ENCODE measurements at regions not wholly inside any gene's neighbourhood (a gene's known extent, or its start where the extent isn't known, plus 50 kb on each side); places are given as distances from the start of the nearest gene placed in this dataset.

DNA sequence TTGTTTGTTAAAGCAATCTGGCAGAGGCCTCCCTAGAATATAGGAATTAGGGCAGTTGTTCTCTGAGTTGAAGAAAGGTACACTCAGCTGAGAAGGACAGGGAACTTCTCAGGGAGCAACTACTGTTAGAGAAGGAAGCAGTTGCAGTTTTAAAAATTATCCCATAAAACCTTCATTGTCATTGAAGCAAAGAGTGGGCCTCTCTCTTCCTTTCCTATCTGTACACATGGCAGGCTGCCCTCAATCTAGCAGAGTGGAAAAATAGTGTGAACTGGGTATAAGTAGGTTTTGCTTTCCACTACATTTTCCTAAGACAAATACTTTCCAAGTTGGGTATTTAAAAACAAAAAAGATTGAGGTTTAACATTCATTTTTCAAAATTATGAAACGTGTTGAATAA is 236.7 kb upstream of the KLF14 start:
- DNase-seq = no peak

- no peak for DNase-seq
Observed at GRCh38 chr7:130971297-130971696, 237.3 kb upstream of the KLF14 start.

- no peak for DNase-seq
Observed at GRCh38 chr7:130972201-130972600, 238.2 kb upstream of the KLF14 start.

DNA sequence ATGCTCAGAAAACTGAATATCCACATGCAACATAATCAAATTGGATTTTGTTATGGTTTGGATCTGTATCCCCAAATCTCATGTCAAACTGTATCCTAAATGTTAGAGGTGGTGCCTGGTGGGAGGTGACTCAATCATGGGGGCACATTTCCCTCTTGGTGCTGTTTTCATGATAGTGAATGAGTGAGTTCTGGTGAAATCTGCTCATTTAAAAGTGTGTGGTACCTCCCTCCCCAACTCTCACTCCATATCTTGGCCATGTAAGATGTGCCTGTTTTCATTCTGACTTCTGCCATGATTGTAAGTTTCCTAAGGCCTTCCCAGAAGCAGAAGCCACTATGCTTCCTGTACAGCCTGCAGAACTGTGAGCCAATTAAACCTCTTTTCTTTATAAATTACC is 239.6 kb upstream of the KLF14 start:
- DNase-seq = no peak

- no peak for DNase-seq
Observed at GRCh38 chr7:130974169-130974568, 240.2 kb upstream of the KLF14 start.

DNA sequence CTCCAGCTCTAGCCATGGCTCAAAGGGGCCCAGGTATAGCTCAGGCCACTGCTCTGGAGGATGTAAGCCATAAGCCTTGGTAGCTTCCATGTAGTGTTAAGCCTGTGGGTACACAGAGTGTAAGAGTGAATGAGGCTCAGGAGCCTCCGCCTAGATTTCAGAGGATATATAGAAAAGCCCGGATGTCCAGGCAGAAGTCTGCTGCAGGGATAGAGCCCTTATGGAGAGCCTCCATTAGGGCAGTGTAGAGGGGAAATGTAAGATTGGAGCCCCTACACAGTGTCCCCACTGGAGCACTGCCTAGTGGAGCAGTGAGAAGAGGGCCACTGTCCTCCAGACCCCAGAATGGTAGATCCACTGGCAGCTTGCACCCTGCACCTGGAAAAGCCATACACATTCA is 240.8 kb upstream of the KLF14 start:
- no peak for DNase-seq

DNA sequence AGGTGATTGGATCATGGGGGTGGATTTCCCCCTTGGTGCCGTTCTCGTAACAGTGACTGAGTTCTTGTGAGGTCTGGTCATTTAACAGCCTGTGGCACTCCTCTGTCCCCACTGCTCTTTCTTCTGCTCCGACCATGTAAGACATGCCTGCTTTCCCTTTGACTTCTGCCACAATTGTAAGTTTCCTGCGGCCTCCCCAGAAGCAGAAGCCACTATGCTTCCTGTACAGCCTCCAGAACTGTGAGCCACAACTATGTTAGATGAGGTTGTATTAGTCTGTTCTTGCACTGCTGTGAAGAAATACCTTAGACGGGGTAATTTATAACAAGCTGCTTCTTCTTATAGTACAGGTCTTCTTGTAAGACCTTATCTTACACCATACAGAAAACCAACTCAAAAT is 241.7 kb upstream of the KLF14 start:
- DNase-seq = no peak

GRCh38 chr7:130982160-130982638 is 248.2 kb upstream of the KLF14 start:
- no peak for DNase-seq

- DNase-seq = no peak
Observed at GRCh38 chr7:130982651-130983050, 248.6 kb upstream of the KLF14 start.

GRCh38 chr7:130985361-130985760 is 251.4 kb upstream of the KLF14 start:
- no peak for DNase-seq

- DNase-seq = no peak
Observed at GRCh38 chr7:130986261-130986690, 252.3 kb upstream of the KLF14 start.

GRCh38 chr7:130987092-130987491 is 253.1 kb upstream of the KLF14 start:
- DNase-seq = no peak

DNA sequence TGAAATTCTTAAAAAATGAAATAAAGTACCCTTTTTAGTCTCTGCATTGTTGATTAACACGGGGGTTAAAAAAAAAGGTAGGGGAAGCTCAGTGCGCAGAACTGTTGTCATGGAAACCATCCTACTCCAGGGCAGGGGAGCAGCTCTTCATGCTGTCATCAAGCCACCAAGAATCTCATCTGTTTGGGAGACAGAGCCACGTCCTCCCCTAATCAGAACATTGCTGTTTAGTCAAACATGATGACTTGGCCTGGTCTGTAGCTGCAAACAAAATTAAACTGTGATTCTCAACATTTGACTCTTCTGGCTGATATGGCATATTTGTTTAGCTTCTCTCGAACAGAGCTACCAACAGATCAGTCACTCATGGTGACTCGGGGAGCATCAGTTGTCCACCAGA is 254.4 kb upstream of the KLF14 start:
- DNase-seq = no peak

DNA sequence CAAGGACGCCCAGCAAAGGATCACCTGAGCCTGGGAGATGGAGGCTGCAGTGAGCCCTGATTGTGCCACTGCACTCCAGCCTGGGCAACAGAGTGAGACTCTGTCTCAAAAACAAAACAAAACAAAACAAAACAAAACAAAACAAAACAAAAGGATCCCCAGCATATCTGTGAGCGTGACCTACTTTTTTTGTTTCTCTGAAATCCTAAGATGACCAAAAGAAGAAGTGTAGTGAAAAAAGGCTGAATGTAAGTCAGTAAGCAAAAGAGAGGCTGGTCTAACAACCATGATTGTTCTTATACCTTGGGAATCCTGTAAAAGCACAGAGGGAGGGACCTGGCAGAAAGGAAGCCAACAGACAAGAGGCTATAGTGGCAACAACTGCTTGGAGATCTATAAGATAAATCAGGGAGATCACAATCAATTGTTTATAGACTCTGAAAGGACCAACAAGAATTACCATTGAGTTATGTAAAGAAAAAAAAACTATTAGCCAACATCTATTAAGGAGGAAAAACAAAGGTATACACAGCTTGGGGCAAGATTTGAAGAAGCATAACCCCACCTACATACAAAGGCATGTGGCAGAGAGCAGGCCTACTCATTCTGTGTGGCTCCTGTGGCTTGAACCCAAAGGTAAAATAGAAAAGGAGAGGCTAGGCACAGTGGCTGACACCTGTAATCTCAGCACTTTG is 255.2 kb upstream of the KLF14 start:
- DNase-seq = no peak

GRCh38 chr7:130990178-130990832 is 256.3 kb upstream of the KLF14 start:
- DNase-seq = no peak

DNA sequence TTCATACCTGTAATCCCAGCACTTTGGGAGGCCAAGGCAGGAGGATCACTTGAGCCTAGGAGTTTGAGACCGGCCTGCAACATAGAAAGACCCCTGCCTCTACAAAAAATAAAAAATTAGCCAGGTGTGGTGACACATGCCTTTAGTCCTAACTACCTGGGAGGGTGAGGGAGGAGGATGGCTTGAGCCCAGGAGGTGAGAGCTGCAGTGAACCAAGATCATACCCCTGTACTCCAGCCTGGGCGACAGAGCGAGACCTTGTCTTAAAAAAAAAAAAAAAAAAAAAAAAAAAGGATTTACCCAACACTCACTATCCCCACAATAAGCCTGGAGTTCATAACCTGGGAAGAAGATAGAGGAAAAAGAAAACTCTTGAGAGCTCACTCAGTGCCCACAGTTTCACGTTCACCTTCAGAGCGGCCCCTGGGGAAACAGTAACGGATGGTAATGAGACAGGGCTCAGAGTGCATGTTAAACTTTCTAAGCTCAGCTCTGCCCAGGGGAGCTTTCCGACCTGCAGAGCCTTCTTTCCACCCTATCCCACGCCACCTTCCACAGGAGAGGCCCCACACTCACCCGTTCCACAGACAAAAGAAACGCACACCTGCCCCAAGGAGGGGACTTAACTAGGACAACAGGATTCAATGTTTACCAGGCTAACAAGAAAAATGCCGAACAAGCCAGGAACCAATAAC is 259.8 kb upstream of the KLF14 start:
- no peak for DNase-seq

- DNase-seq = no peak
Observed at GRCh38 chr7:130994378-130995115, 260.5 kb upstream of the KLF14 start.

- DNase-seq = no peak
Observed at GRCh38 chr7:130995252-130996081, 261.5 kb upstream of the KLF14 start.

DNA sequence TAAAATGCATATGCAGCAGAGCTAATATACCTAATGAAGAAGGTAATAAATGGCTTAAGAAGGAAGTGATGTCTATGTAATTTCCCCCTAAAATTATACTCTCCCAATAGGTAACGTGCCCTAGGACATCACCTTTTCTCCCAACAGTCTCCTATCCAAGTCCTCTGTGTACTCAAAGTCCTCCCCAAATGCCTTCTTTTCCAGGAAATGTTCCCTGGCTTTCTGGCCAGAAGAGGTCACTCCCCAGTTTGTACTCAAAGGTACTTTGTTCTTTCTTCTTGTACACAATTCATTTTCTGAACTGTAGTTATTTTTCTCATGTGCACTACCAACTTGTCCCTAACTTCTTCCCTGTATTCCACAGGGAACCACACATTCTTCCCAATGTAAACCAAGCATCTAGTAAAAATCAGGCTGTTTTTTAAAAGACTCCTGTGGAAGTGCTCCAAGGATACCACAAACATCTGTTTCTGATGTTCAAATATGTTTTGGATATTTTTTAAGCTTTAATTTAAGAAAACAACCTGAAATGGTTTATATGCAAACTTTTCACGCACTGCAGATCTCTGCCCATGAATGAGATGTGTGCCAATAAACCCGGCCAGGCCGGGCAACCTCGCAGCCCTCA is 262.3 kb upstream of the KLF14 start:
- no peak for DNase-seq

- DNase-seq = no peak
Observed at GRCh38 chr7:130996833-130997231, 262.8 kb upstream of the KLF14 start.

GRCh38 chr7:130998993-130999602 is 265.1 kb upstream of the KLF14 start:
- no peak for DNase-seq

Measured in femur (tissue), 1 donor.